ENCODE measurements at regions not wholly inside any gene's neighbourhood (a gene's known extent, or its start where the extent isn't known, plus 50 kb on each side); places are given as distances from the start of the nearest gene placed in this dataset.
A peak's percentile ranks its signal among the peaks of the same experiment; 100 is the strongest.

DNA sequence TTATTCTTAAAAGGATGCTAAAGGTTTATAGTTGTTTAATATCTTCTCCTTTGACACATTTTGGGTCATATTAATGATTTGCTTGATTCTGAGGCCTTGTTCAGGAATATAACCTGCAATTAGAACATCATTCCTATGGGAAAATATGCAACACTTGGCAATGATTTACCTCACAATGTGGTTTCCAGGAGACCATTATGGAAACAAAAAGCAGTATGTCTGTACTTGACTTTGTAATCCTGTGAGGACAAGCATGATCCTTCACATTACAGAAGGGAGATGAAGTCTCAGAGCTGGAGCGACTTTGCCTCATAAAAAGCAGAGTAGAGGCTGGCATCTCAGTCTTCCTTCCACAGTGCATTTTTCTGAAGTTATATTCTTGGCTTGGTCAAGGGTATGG is 57.0 kb upstream of the CDCA7L start:
- DNase-seq (ENCODE audit: low read depth) = no peak

DNA sequence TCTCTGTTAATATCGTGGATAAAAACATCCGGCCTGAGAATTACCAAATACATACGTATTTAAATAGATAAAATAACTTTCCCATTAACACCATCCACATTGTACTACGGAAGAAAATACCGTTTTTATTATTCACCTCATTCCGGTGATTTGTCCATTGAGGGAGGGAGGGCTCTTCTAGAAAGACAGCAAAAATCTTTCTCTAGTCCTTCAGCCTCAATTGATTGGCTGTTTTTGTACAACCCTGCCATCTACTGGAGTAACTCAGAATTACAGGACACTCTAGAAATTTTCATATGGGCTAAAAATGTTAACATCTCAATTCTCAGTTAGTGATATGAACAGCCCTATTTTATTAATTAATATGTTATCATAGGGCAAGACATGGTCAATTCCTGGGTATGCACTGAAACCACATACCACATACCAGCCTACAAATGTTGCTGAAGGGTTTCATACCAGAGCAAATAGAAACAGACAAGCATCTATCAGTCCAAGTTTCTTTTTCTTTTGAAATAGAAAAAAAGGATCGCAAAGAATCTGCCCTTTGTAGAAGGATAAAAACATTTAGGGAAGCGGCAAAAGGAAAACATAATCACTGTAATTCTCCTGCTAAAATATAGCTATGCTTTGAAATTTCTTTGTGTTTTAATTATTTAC is 55.8 kb upstream of the CDCA7L start:
- DNase-seq (ENCODE audit: low read depth) = peak; percentile 49

GRCh38 chr7:21999896-22000295 is 54.2 kb upstream of the CDCA7L start:
- no peak for DNase-seq (ENCODE audit: low read depth)

GRCh38 chr7:21996641-21997040 is 50.9 kb upstream of the CDCA7L start:
- no peak for DNase-seq (ENCODE audit: low read depth)
